B cell (primary cell): ENCODE measurements at regions not wholly inside any gene's neighbourhood (a gene's known extent, or its start where the extent isn't known, plus 50 kb on each side); places are given as distances from the start of the nearest gene placed in this dataset.

Experiments
- ATAC-seq: fragments of 200-7000 bp; cut with Tn5 transposase; one replicate; pipeline ENCODE4 v1.10.0; 2021; ENCODE audit warnings: low read depth, mild to moderate bottlenecking, moderate number of reproducible peaks, moderate library complexity
- CTCF ChIA-PET: fragments of 350-600 bp; sonication (Branson Sonifier 250); formaldehyde crosslinking; loops from one replicate; lab custom pipeline; 2021; ENCODE audit warnings: antibody characterized with exemption, inconsistent platforms; lab: Charles Lee
- POLR2A ChIA-PET: fragments of 350-600 bp; sonication (Branson Sonifier 250); formaldehyde crosslinking; loops from one replicate; lab custom pipeline; 2021; ENCODE audit warnings: antibody characterized with exemption; lab: Charles Lee
- DNase-seq: peaks from one replicate; pipeline ENCODE4 v3.0.0; 2013
- H2AFZ ChIP-seq: 2 replicates; pipeline ENCODE4 v1.6.1; 2012; ENCODE audit warnings: mild to moderate bottlenecking, low read depth, low read length; ENCODE audit not compliant: insufficient read depth, poor library complexity, severe bottlenecking
- H3K27ac ChIP-seq, 2 donors: 1 replicate in 1 of 2; 2 replicates in 1 of 2; pipeline ENCODE4 v1.5.1; 2012 to 2013; ENCODE audit warnings: low read length in 2 of 2, mild to moderate bottlenecking in 2 of 2, moderate library complexity in 1 of 2
- H3K27me3 ChIP-seq, 4 experiments: fragments of 200-600 bp in 1 of 4; sonication (generic) in 1 of 4; replicated peaks in 1 of 4; 1 replicate in 2 of 4; 2 replicates in 2 of 4; pipeline versions ENCODE4 v1.6.1 to v1.7.0; 2013 to 2016; ENCODE audit warnings: low read length in 3 of 4, mild to moderate bottlenecking in 2 of 4, mixed read lengths in 1 of 4, moderate library complexity in 1 of 4; ENCODE audit not compliant: insufficient read depth in 4 of 4, control insufficient read depth in 3 of 4; ENCODE audit errors: control extremely low read depth in 1 of 4
- H3K36me3 ChIP-seq, 2 experiments: replicated peaks in 1 of 2; 1 replicate in 1 of 2; 2 replicates in 1 of 2; pipeline versions ENCODE4 v1.6.1 to v1.7.1; 2013; ENCODE audit warnings: low read length in 1 of 2; ENCODE audit not compliant: insufficient read depth in 2 of 2, control insufficient read depth in 1 of 2; ENCODE audit errors: control extremely low read depth in 1 of 2, extremely low read depth in 1 of 2
- H3K4me1 ChIP-seq, 2 donors: fragments of 200-600 bp in 1 of 2; sonication (generic) in 1 of 2; 1 replicate in 1 of 2; 2 replicates in 1 of 2; pipeline versions ENCODE4 v1.5.1 to v1.6.1; 2013 to 2017; ENCODE audit warnings: low read length in 2 of 2; ENCODE audit not compliant: control insufficient read depth in 2 of 2, insufficient read depth in 2 of 2
- H3K4me2 ChIP-seq: replicated peaks from 2 replicates; pipeline ENCODE3; 2012; ENCODE audit warnings: mild to moderate bottlenecking, low read depth, low read length; ENCODE audit not compliant: poor library complexity, severe bottlenecking
- H3K4me3 ChIP-seq, 5 experiments: fragments of 200-600 bp in 1 of 5; sonication (generic) in 1 of 5; 1 replicate in 3 of 5; 2 replicates in 2 of 5; pipeline versions ENCODE4 v1.5.1 to v1.7.0; 2011 to 2016; ENCODE audit warnings: low read length in 4 of 5, mild to moderate bottlenecking in 4 of 5, low read depth in 2 of 5, control low read depth in 1 of 5, moderate library complexity in 1 of 5; ENCODE audit not compliant: insufficient read depth in 1 of 5; ENCODE audit errors: control extremely low read depth in 1 of 5, extremely low read depth in 1 of 5
- H3K79me2 ChIP-seq: fragments of 200-600 bp; sonication (generic); one replicate; pipeline ENCODE4 v1.6.0; 2016; ENCODE audit warnings: low read length; ENCODE audit not compliant: control insufficient read depth, insufficient read depth
- H3K9ac ChIP-seq: fragments of 200-600 bp; sonication (generic); 2 replicates; pipeline ENCODE4 v1.6.1; 2017; ENCODE audit warnings: mild to moderate bottlenecking, low read length, moderate library complexity
- H3K9me3 ChIP-seq, 3 donors: one replicate each; pipeline versions ENCODE4 v1.6.1 to v1.7.1; 2013; ENCODE audit warnings: low read length in 2 of 3; ENCODE audit not compliant: control insufficient read depth in 2 of 3, insufficient read depth in 1 of 3; ENCODE audit errors: control extremely low read depth in 1 of 3
- H4K20me1 ChIP-seq: 2 replicates; pipeline ENCODE4 v1.6.0; 2012; ENCODE audit warnings: mild to moderate bottlenecking, low read length; ENCODE audit not compliant: insufficient read depth, control insufficient read depth, poor library complexity, severe bottlenecking
- H3K27ac Mint-ChIP-seq: one replicate; pipeline ENCODE4 v1.8.0; 2021; ENCODE audit warnings: mixed read lengths
- H3K27me3 Mint-ChIP-seq: one replicate; pipeline ENCODE4 v1.8.0; 2021; ENCODE audit warnings: mixed read lengths
- H3K4me1 Mint-ChIP-seq: one replicate; pipeline ENCODE4 v1.8.0; 2021; ENCODE audit warnings: mixed read lengths
- H3K4me3 Mint-ChIP-seq: one replicate; pipeline ENCODE4 v1.8.0; 2021; ENCODE audit warnings: mixed read lengths
- H3K9me3 Mint-ChIP-seq: one replicate; pipeline ENCODE4 v1.8.0; 2022; ENCODE audit warnings: mixed read lengths; ENCODE audit not compliant: insufficient read depth
- CTCF ChIP-seq: fragments of 200-600 bp; IDR thresholded peaks from one replicate; pipeline ENCODE4 v1.8.0; 2022; ENCODE audit warnings: antibody characterized with exemption, mild to moderate bottlenecking
- EZH2 ChIP-seq: IDR thresholded peaks from 2 replicates; pipeline ENCODE4 v1.6.1; 2012; ENCODE audit warnings: borderline replicate concordance, low read depth, mild to moderate bottlenecking, moderate library complexity, low read length; ENCODE audit not compliant: insufficient read depth, poor library complexity, severe bottlenecking
- WGBS: methylation state at CpG from one replicate; pipeline ENCODE4 v1.1.5; 2013; ENCODE audit warnings: missing lambda C conversion rate; ENCODE audit not compliant: insufficient coverage; 5-methylcytosine and 5-hydroxymethylcytosine counted together
- intact Hi-C: fragments of 100-400 bp; cut with micrococcal nuclease; formaldehyde crosslinking; loops from one replicate; pipeline ENCODE4 v1.10.0; 2022

GRCh38 chr6:76509397-76509796, 436.9 kb upstream of the IMPG1 start:
- Histone ChIP-seq H4K20me1 (no peaks in the 10 kb centered on the region), H3K27ac (no peak overlapping the region), H3K9me3 (peaks cover 0 to 4% (median 0%) of the 10 kb centered on the region in 3 donors), H2AFZ (no peak overlapping the region), H3K36me3 (no peaks in the 10 kb centered on the region), H3K9ac (no peak overlapping the region), H3K4me2 (no peak overlapping the region), H3K4me1 (no peaks in the 10 kb centered on the region), H3K27me3 (no peaks in the 10 kb centered on the region), H3K79me2 (no peaks in the 10 kb centered on the region), H3K4me3 (no peak overlapping the region)
- DNase-seq (no peak), ATAC-seq (no peak)
- Mint-ChIP-seq H3K27ac (no peak overlapping the region), H3K27me3 (no peaks in the 10 kb centered on the region), H3K4me3 (no peak overlapping the region), H3K9me3 (peaks cover 5% of the 10 kb centered on the region), H3K4me1 (no peaks in the 10 kb centered on the region)
- ChIA-PET POLR2A (no interaction called here), CTCF (no interaction called here)
- no CpG with 5 or more reads among the region's 2 CpGs for WGBS
- intact Hi-C loops: no loop called here
- TF ChIP-seq EZH2: no peak
- TF ChIP-seq CTCF: no peak

- POLR2A ChIA-PET: no interaction called here
- intact Hi-C loops: no loop called here
These were observed 434.3 kb upstream of the IMPG1 start for GRCh38 chr6:76506808-76507207.

More at GRCh38 chr6:76506808-76507207, 434.3 kb upstream of the IMPG1 start:
- Histone ChIP-seq H4K20me1 (no peaks in the 10 kb centered on the region), H3K9ac (no peak overlapping the region), H3K36me3 (no peaks in the 10 kb centered on the region), H2AFZ (no peak overlapping the region), H3K27ac (no peak overlapping the region), H3K27me3 (no peaks in the 10 kb centered on the region), H3K79me2 (no peaks in the 10 kb centered on the region), H3K9me3 (no peaks in the 10 kb centered on the region), H3K4me2 (no peak overlapping the region), H3K4me1 (no peaks in the 10 kb centered on the region), H3K4me3 (no peak overlapping the region)
- CTCF ChIA-PET: no interaction called here
- no peaks in the 10 kb centered on the region for H3K27me3 Mint-ChIP-seq
- no peak for TF ChIP-seq CTCF
- TF ChIP-seq EZH2: no peak
- no peak for DNase-seq
- no CpG with 5 or more reads among the region's 1 CpG for WGBS
- no peak for ATAC-seq
- peaks cover 7% of the 10 kb centered on the region for H3K9me3 Mint-ChIP-seq
- no peak overlapping the region for H3K4me3 Mint-ChIP-seq
- no peaks in the 10 kb centered on the region for H3K4me1 Mint-ChIP-seq
- H3K27ac Mint-ChIP-seq: no peak overlapping the region
